ENCODE measurements at regions not wholly inside any gene's neighbourhood (a gene's known extent, or its start where the extent isn't known, plus 50 kb on each side); places are given as distances from the start of the nearest gene placed in this dataset.

GRCh38 chr5:143930561-143930960 lies 118.6 kb downstream of the HMHB1 start:
- H3K27ac ChIP-seq: no peak overlapping the region
- TF ChIP-seq ZFX (IDR thresholded peaks at IDR 0.05; ENCODE audit: borderline replicate concordance): no peak
- no peak for TF ChIP-seq CTCF (IDR thresholded peaks at IDR 0.05)

GRCh38 chr5:143931476-143931875 lies 119.5 kb downstream of the HMHB1 start:
- TF ChIP-seq CTCF (IDR thresholded peaks at IDR 0.05) (no peak), ZFX (IDR thresholded peaks at IDR 0.05; ENCODE audit: borderline replicate concordance) (no peak)
- no peak overlapping the region for H3K27ac ChIP-seq

GRCh38 chr5:143931986-143932385 lies 120.0 kb downstream of the HMHB1 start:
- H3K27ac ChIP-seq: no peak overlapping the region
- no peak for TF ChIP-seq CTCF (IDR thresholded peaks at IDR 0.05)
- no peak for TF ChIP-seq ZFX (IDR thresholded peaks at IDR 0.05; ENCODE audit: borderline replicate concordance)

- TF ChIP-seq CTCF (IDR thresholded peaks at IDR 0.05) (no peak), ZFX (IDR thresholded peaks at IDR 0.05; ENCODE audit: borderline replicate concordance) (no peak)
- H3K27ac ChIP-seq: no peak overlapping the region
Measured at GRCh38 chr5:143932584-143932983, 120.6 kb downstream of the HMHB1 start.

GRCh38 chr5:143933451-143933850 lies 121.5 kb downstream of the HMHB1 start:
- TF ChIP-seq CTCF (IDR thresholded peaks at IDR 0.05) (no peak), ZFX (IDR thresholded peaks at IDR 0.05; ENCODE audit: borderline replicate concordance) (no peak)
- no peak overlapping the region for H3K27ac ChIP-seq

- no peak overlapping the region for H3K27ac ChIP-seq
- TF ChIP-seq ZFX (IDR thresholded peaks at IDR 0.05; ENCODE audit: borderline replicate concordance) (no peak), CTCF (IDR thresholded peaks at IDR 0.05) (no peak)
Measured at GRCh38 chr5:143934821-143935220, 122.9 kb downstream of the HMHB1 start.

GRCh38 chr5:143938230-143938629 lies 126.3 kb downstream of the HMHB1 start:
- TF ChIP-seq CTCF (IDR thresholded peaks at IDR 0.05) (no peak), ZFX (IDR thresholded peaks at IDR 0.05; ENCODE audit: borderline replicate concordance) (no peak)
- H3K27ac ChIP-seq: no peak overlapping the region

Data from 22Rv1 (cell line).